ENCODE measurements at regions not wholly inside any gene's neighbourhood (a gene's known extent, or its start where the extent isn't known, plus 50 kb on each side); places are given as distances from the start of the nearest gene placed in this dataset.

GRCh38 chr15:37731146-37731746, 203.2 kb upstream of the TMCO5A start:
- no peak for TF ChIP-seq CTCF (IDR thresholded peaks at IDR 0.05)
- no peak for TF ChIP-seq POLR2A (IDR thresholded peaks at IDR 0.05)
- no peak for TF ChIP-seq POLR2AphosphoS5 (IDR thresholded peaks at IDR 0.05)
